GM12878 (cell line): ENCODE measurements at regions not wholly inside any gene's neighbourhood (a gene's known extent, or its start where the extent isn't known, plus 50 kb on each side); places are given as distances from the start of the nearest gene placed in this dataset.

Source experiments
- ATAC-seq: fragments of 200-7000 bp; cut with Tn5 transposase; 3 replicates; pipeline ENCODE4 v1.9.1; 2020; ENCODE audit warnings: mild to moderate bottlenecking, moderate library complexity
- BruUV-seq: library from RNA; stranded (reverse); fragments of 400-500 nt; replicated peaks from 2 replicates; lab custom pipeline; 2021; lab: Mats Ljungman, UMichigan
- CTCF ChIA-PET: fragments of 300-600 bp; sonication (Branson Sonifier 250); formaldehyde crosslinking; extraction: SDS; loops from one replicate; lab custom pipeline; 2021; ENCODE audit warnings: inconsistent platforms; lab: Yijun Ruan, JAX
- POLR2A ChIA-PET: fragments of 350-600 bp; formaldehyde crosslinking; extraction: SDS; loops from one replicate; lab custom pipeline; 2021; ENCODE audit warnings: inconsistent platforms; lab: Charles Lee
- RAD21 ChIA-PET: fragments of 300-600 bp; sonication (Branson Sonifier 250); formaldehyde crosslinking; loops from one replicate; lab custom pipeline; 2023; ENCODE audit warnings: antibody characterized with exemption; ENCODE audit not compliant: unreplicated experiment; lab: Charles Lee
- SMC1A ChIA-PET: fragments of 300-600 bp; sonication (Branson Sonifier 250); formaldehyde crosslinking; loops from one replicate; lab custom pipeline; 2023; ENCODE audit not compliant: unreplicated experiment, uncharacterized antibody; lab: Charles Lee
- DNase-seq: peaks from one replicate; pipeline ENCODE4 v3.0.0-alpha.2; 2011; ENCODE audit warnings: low read depth, low spot score
- FAIRE-seq: peaks from 3 replicates; lab custom pipeline; 2011; peaks lifted over from hg19 to GRCh38; lab: Jason Lieb, UNC
- H2AFZ ChIP-seq: 2 replicates; pipeline ENCODE4 v1.6.0; 2011; ENCODE audit warnings: low read depth, low read length, control low read depth; ENCODE audit not compliant: control insufficient read depth
- H3K27ac ChIP-seq: 2 replicates; pipeline ENCODE4 v1.5.1; 2011; ENCODE audit warnings: control low read depth; ENCODE audit not compliant: control insufficient read depth, insufficient read depth
- H3K27me3 ChIP-seq, 2 experiments: replicated peaks in 1 of 2; 2 replicates each; pipeline versions ENCODE4 v1.6.0 to v1.6.1; 2011; ENCODE audit warnings: low read length in 1 of 2; ENCODE audit not compliant: control insufficient read depth in 2 of 2, insufficient read depth in 2 of 2
- H3K36me3 ChIP-seq, 2 experiments: 2 replicates each; pipeline ENCODE4 v1.5.1; 2011; ENCODE audit warnings: low read length in 1 of 2; ENCODE audit not compliant: control insufficient read depth in 2 of 2, insufficient read depth in 2 of 2
- H3K4me1 ChIP-seq: 2 replicates; pipeline ENCODE4 v1.6.1; 2011; ENCODE audit warnings: mild to moderate bottlenecking, low read length, moderate library complexity, mixed read lengths; ENCODE audit not compliant: control insufficient read depth, insufficient read depth
- H3K4me2 ChIP-seq: 2 replicates; pipeline ENCODE4 v1.6.0; 2011; ENCODE audit warnings: control low read depth; ENCODE audit not compliant: control insufficient read depth, insufficient read depth
- H3K4me3 ChIP-seq: fragments of 200-600 bp; sonication (generic); 2 replicates; pipeline ENCODE4 v1.5.1; 2016
- H3K79me2 ChIP-seq: 2 replicates; pipeline ENCODE4 v1.6.0; 2011; ENCODE audit warnings: low read length; ENCODE audit not compliant: control insufficient read depth, insufficient read depth
- H3K9ac ChIP-seq: 2 replicates; pipeline ENCODE4 v1.8.0; 2011; ENCODE audit warnings: low read length, control low read depth, mixed read lengths; ENCODE audit not compliant: control insufficient read depth, insufficient read depth
- H3K9me3 ChIP-seq: replicated peaks from 3 replicates; pipeline ENCODE4 v1.5.1; 2011; ENCODE audit warnings: mild to moderate bottlenecking, low read length; ENCODE audit not compliant: control insufficient read depth, insufficient read depth
- H4K20me1 ChIP-seq: 2 replicates; pipeline ENCODE4 v1.6.0; 2011; ENCODE audit not compliant: control insufficient read depth, insufficient read depth
- ASH2L ChIP-seq: fragments of 300-600, 200-600 bp; sonication (generic); IDR thresholded peaks from 2 replicates; pipeline ENCODE4 v1.6.1; 2017; ENCODE audit warnings: low read depth, mild to moderate bottlenecking, borderline replicate concordance
- IKZF1 ChIP-seq: fragments of 450-650 bp; conservative IDR thresholded peaks from 2 replicates; pipeline ENCODE4 v1.6.1; 2017; ENCODE audit warnings: antibody characterized with exemption, mild to moderate bottlenecking
- MYC ChIP-seq: IDR thresholded peaks from 2 replicates; pipeline ENCODE4 v1.6.1; 2011; ENCODE audit warnings: mild to moderate bottlenecking, low read length, moderate library complexity, inconsistent platforms; ENCODE audit not compliant: insufficient read depth, insufficient replicate concordance, insufficient read length, severe bottlenecking
- NR2C2 ChIP-seq: IDR thresholded peaks from 2 replicates; pipeline ENCODE4 v1.6.1; 2011; ENCODE audit warnings: borderline replicate concordance, low read depth; ENCODE audit not compliant: control insufficient read depth, insufficient read length
- PBX3 ChIP-seq: IDR thresholded peaks from 2 replicates; pipeline ENCODE4 v1.6.1; 2011; ENCODE audit warnings: mild to moderate bottlenecking, low read depth, low read length, moderate library complexity; ENCODE audit not compliant: insufficient replicate concordance
- RCOR1 ChIP-seq: conservative IDR thresholded peaks from 2 replicates; pipeline ENCODE4 v1.6.1; 2012; ENCODE audit warnings: low read depth, low read length, improper control_type of control experiment
- SMARCA5 ChIP-seq: fragments of 450-650 bp; IDR thresholded peaks from 2 replicates; pipeline ENCODE4 v1.6.1; 2017; ENCODE audit warnings: mild to moderate bottlenecking
- TAF1 ChIP-seq: IDR thresholded peaks from 2 replicates; pipeline ENCODE4 v1.6.1; 2011; ENCODE audit warnings: mild to moderate bottlenecking, low read depth, low read length, borderline replicate concordance
- ZNF687 ChIP-seq: fragments of 450-650 bp; IDR thresholded peaks from 2 replicates; pipeline ENCODE4 v1.6.1; 2017; ENCODE audit warnings: mild to moderate bottlenecking, moderate library complexity
- WGBS: methylation state at CpG from one replicate; pipeline ENCODE4 v1.1.6; 2016; ENCODE audit warnings: low lambda C conversion rate; ENCODE audit not compliant: insufficient replicate concordance, insufficient coverage; ENCODE audit errors: missing lambda C conversion rate; 5-methylcytosine and 5-hydroxymethylcytosine counted together
- in situ Hi-C: fragments of 300-500 bp; cut with MboI; formaldehyde crosslinking; loops from 9 replicates; pipeline ENCODE4 v1.14.3; 2018; ENCODE audit warnings: mixed read lengths
- intact Hi-C: fragments of 100-400 bp; cut with micrococcal nuclease; formaldehyde crosslinking; loops from one replicate; pipeline ENCODE4 v1.14.2; 2022; ENCODE audit not compliant: unreplicated experiment
- TF ChIP-seq, protein P1 (sequence below): IDR thresholded peaks from 2 replicates; pipeline ENCODE4 v1.6.1; 2012; ENCODE audit warnings: low read length, inconsistent platforms

DNA sequence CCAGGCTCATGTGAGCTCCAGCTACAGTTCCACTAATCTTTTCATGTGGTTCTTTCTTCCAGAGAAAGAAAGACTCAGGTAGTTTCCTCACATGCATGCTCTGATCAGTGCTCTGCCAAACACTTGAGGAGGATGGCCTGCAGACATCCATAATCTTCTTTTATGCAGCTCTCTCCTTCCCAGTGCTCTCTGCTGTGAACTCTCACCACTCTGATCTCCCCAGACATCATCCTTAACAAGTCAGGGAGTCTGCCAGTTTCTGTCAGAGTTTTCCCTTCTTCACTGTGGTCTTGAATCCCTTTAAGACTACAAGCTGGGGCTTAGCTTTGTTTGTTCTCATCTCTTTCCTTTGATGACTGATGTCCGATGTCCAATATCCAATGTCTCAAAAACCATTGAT lies 203.4 kb upstream of the PRKCQ start:
- Histone ChIP-seq H3K4me3 (no peak overlapping the region), H3K9ac (no peak overlapping the region), H3K79me2 (no peaks in the 10 kb centered on the region)
- SMC1A ChIA-PET: interaction anchor here (0.6 to 1.9 kb wide), 3 partner anchors 9 to 899 kb away, joined by 3 to 7 read pairs (median 3); no protein-coding TSS in a partner anchor
- ATAC-seq: no peak
- intact Hi-C loops (no loop called here), in situ Hi-C loops (no loop called here)
- no TSS peak for BruUV-seq
- no peak for TF ChIP-seq NR2C2
- no peak for TF ChIP-seq RCOR1
- TF ChIP-seq, all 136 proteins: peak for 0
- POLR2A ChIA-PET: no interaction called here
- Histone ChIP-seq H3K36me3 (no peaks in the 10 kb centered on the region), H3K9me3 (no peaks in the 10 kb centered on the region; the same call in 2 of the 3 replicates), H3K4me2 (no peak overlapping the region), H2AFZ (no peak overlapping the region), H3K27ac (no peak overlapping the region), H3K4me1 (peaks cover 16% of the 10 kb centered on the region), H3K27me3 (no peaks in the 10 kb centered on the region), H4K20me1 (no peaks in the 10 kb centered on the region)
- no peak for FAIRE-seq
- DNase-seq: no peak
- WGBS: 91% methylated on average over 1 of the region's 1 CpG
- CTCF ChIA-PET: interaction anchor here (0.8 kb wide), 1 partner anchor 11 kb away, joined by 4 read pairs; no protein-coding TSS in a partner anchor
- RAD21 ChIA-PET: no interaction called here

- Histone ChIP-seq H4K20me1 (no peaks in the 10 kb centered on the region), H3K27me3 (no peaks in the 10 kb centered on the region), H3K36me3 (no peaks in the 10 kb centered on the region), H3K4me2 (no peak overlapping the region), H3K4me3 (no peak overlapping the region), H2AFZ (no peak overlapping the region), H3K27ac (no peak overlapping the region), H3K9ac (no peak overlapping the region), H3K79me2 (no peaks in the 10 kb centered on the region), H3K4me1 (peaks cover 16% of the 10 kb centered on the region), H3K9me3 (no peaks in the 10 kb centered on the region; the same call in 2 of the 3 replicates)
- in situ Hi-C loops: no loop called here
- WGBS: 26% methylated on average over 2 of the region's 2 CpGs
- ATAC-seq (no peak), DNase-seq (no peak), FAIRE-seq (no peak)
- POLR2A ChIA-PET: no interaction called here
- intact Hi-C loops: no loop called here
- SMC1A ChIA-PET: interaction anchor here (0.9 to 1.9 kb wide), 2 partner anchors 8 to 9 kb away, joined by 3 to 7 read pairs; no protein-coding TSS in a partner anchor
- CTCF ChIA-PET: interaction anchor here (0.5 kb wide), 1 partner anchor 777 kb away, joined by 3 read pairs; no protein-coding TSS in a partner anchor
- no TSS peak for BruUV-seq
- RAD21 ChIA-PET: interaction anchor here (0.6 kb wide), 1 partner anchor 138 kb away, joined by 4 read pairs; no protein-coding TSS in a partner anchor
- TF ChIP-seq TAF1 (no peak), ASH2L (no peak), SMARCA5 (no peak), MYC (no peak), ZNF687 (no peak), PBX3 (no peak), IKZF1 (no peak)
- TF ChIP-seq, protein P1, sequence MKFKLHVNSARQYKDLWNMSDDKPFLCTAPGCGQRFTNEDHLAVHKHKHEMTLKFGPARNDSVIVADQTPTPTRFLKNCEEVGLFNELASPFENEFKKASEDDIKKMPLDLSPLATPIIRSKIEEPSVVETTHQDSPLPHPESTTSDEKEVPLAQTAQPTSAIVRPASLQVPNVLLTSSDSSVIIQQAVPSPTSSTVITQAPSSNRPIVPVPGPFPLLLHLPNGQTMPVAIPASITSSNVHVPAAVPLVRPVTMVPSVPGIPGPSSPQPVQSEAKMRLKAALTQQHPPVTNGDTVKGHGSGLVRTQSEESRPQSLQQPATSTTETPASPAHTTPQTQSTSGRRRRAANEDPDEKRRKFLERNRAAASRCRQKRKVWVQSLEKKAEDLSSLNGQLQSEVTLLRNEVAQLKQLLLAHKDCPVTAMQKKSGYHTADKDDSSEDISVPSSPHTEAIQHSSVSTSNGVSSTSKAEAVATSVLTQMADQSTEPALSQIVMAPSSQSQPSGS: no peak
These were observed 202.3 kb upstream of the PRKCQ start for GRCh38 chr10:6782378-6782777.
